WI38 (cell line): ENCODE measurements at regions not wholly inside any gene's neighbourhood (a gene's known extent, or its start where the extent isn't known, plus 50 kb on each side); places are given as distances from the start of the nearest gene placed in this dataset.

ENCODE experiments used
- H3K4me3 ChIP-seq: 2 replicates; pipeline ENCODE4 v1.5.1; 2011; ENCODE audit warnings: low read depth, mild to moderate bottlenecking, control low read depth, low read length
- TF ChIP-seq, protein P1 (sequence below): IDR thresholded peaks from 2 replicates; pipeline ENCODE4 v1.5.1; 2012; ENCODE audit warnings: low read depth, mild to moderate bottlenecking, control low read depth, low read length

- no peak overlapping the region for H3K4me3 ChIP-seq
- TF ChIP-seq, protein P1, sequence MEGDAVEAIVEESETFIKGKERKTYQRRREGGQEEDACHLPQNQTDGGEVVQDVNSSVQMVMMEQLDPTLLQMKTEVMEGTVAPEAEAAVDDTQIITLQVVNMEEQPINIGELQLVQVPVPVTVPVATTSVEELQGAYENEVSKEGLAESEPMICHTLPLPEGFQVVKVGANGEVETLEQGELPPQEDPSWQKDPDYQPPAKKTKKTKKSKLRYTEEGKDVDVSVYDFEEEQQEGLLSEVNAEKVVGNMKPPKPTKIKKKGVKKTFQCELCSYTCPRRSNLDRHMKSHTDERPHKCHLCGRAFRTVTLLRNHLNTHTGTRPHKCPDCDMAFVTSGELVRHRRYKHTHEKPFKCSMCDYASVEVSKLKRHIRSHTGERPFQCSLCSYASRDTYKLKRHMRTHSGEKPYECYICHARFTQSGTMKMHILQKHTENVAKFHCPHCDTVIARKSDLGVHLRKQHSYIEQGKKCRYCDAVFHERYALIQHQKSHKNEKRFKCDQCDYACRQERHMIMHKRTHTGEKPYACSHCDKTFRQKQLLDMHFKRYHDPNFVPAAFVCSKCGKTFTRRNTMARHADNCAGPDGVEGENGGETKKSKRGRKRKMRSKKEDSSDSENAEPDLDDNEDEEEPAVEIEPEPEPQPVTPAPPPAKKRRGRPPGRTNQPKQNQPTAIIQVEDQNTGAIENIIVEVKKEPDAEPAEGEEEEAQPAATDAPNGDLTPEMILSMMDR: no peak
These were observed 491.4 kb upstream of the GRID2 start for GRCh38 chr4:91812319-91812718.

DNA sequence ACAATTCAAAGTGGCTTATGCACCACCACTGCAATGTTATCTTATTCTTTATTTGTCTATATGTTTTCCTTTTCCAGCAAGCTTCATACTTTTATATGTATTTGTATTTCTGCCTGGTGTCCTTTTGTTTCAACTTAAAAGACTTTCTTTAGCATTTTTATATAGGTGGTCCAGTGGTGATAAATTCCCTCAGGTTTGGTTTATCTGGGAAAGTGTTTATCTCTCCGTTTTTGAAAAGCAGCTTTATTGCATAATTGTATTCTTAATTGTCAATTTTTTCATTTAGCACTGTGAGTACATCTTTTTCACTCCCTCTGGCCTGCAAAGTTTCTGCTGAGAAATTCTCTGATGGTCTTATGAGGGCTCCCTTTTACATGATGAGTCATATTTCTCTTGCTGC, 479.0 kb upstream of the GRID2 start:
- H3K4me3 ChIP-seq: no peak overlapping the region
- TF ChIP-seq, protein P1: no peak

DNA sequence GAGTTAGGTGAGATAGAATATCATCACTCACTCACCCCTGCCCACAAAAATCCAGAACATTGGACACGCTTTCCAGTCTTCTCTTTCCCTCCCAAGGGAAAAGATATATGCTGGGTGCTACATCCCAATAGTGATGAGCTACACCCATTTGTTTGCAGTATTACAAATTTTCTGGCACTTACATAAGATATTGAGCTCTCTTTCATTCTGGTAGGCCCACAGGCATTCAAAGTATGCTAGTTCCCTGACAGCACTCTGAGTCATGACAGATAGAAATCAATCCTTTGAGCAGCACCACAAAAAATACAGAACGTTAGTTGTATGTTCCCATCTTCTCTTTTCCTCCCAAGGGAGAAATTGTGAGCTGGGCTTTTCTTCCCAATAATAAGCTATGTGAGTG, 477.6 kb upstream of the GRID2 start:
- H3K4me3 ChIP-seq: no peak overlapping the region
- TF ChIP-seq, protein P1: no peak

DNA sequence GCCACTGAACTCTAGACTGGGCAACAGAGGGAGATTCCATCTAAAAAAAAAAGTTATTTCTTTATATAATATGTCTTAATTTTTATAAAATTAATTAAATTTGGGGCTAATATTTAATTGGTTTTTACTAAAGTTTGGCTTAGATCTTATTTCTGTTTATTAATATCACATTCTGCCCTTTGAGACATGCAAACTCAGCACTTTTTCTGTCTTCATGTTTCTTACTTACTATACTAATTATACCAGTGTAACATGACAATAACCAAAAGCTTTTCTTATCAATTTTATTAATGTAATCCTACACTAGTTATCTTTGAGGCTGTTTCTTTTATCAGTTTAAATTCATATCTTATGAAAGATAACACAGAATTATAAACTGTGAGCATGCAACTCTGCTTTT, 475.9 kb upstream of the GRID2 start:
- no peak overlapping the region for H3K4me3 ChIP-seq
- TF ChIP-seq, protein P1: no peak

DNA sequence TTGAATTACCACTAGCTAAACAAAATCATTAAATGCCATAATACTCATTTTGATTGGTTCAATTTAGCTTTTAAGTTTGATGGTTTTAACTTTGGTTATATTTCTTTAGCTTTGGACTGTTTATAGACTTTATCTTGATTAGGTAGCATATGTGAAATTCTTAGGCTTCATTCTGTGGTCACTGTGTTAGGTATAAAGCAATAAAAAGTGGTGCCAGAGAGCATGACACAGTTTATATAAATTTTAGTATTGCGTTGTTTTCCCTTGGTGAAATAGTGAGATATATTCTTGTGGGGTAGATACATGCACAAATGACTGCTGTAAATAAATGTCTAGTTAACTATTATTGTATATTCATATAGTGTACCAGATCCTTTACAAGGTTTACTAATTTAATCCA, 474.2 kb upstream of the GRID2 start:
- TF ChIP-seq, protein P1: no peak
- H3K4me3 ChIP-seq: no peak overlapping the region

DNA sequence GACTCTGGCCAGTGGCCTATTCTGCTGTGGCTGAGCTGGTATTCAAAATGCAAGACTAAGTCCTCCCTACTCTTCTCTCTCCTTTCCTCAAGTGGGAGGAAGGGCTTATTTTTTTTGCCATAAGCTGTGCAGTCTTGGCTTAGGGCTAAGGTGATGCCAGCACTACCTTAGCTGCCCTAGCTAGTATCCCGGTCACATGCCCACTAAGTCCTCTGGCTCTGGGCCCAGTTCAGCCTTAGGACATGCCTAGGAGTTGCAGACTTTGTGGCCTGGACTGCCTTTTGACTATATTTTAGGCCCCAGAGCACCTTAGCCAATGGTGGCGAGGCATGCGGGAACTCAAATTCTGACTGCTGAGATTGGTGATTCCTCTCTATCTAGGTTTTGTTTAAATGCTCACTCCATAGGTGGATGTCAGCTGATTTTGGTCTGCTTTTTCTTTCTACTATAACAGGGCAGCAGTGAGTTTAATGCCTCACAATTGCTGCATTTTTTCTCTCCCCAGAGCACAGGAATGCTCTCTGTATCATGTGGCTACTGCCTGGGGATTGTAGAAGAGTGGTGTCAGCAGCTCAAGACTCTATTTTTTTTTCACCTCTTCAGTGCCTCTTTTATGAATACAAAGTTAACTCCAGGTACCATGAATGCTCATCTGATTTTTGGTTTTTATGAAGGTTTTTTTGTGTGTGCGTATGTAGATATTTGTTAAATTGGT, 472.9 kb upstream of the GRID2 start:
- H3K4me3 ChIP-seq: no peak overlapping the region
- TF ChIP-seq, protein P1: no peak

GRCh38 chr4:91837608-91838029, 466.1 kb upstream of the GRID2 start:
- TF ChIP-seq, protein P1: no peak
- no peak overlapping the region for H3K4me3 ChIP-seq
